DMS153 (cell line): ENCODE measurements at regions not wholly inside any gene's neighbourhood (a gene's known extent, or its start where the extent isn't known, plus 50 kb on each side); places are given as distances from the start of the nearest gene placed in this dataset.

Source experiments
- DNase-seq: peaks from one replicate; lab custom pipeline; 2025; lab: John Stamatoyannopoulos, UW

GRCh38 chr21:28458446-28458845 is 534.2 kb downstream of the LTN1 start:
- no peak for DNase-seq

- no peak for DNase-seq
Measured at GRCh38 chr21:28455253-28455600, 537.5 kb downstream of the LTN1 start.

- DNase-seq, result no peak
Measured at GRCh38 chr21:28454564-28455252, 538.0 kb downstream of the LTN1 start.

GRCh38 chr21:28447462-28447861 is 545.2 kb downstream of the LTN1 start:
- DNase-seq, result no peak

GRCh38 chr21:28445141-28445830 is 547.4 kb downstream of the LTN1 start:
- DNase-seq, result no peak

GRCh38 chr21:28444557-28444956 is 548.1 kb downstream of the LTN1 start:
- no peak for DNase-seq

GRCh38 chr21:28444111-28444510 is 548.6 kb downstream of the LTN1 start:
- DNase-seq, result no peak

GRCh38 chr21:28442624-28443023 is 550.1 kb downstream of the LTN1 start:
- DNase-seq, result no peak

GRCh38 chr21:28442085-28442484 is 550.6 kb downstream of the LTN1 start:
- no peak for DNase-seq

- no peak for DNase-seq
Measured at GRCh38 chr21:28439788-28440187, 552.9 kb downstream of the LTN1 start.

GRCh38 chr21:28439251-28439650 is 553.4 kb downstream of the LTN1 start:
- DNase-seq, result no peak

GRCh38 chr21:28437061-28437460 is 555.6 kb downstream of the LTN1 start:
- DNase-seq, result no peak

GRCh38 chr21:28436286-28436932 is 556.3 kb downstream of the LTN1 start:
- no peak for DNase-seq

- no peak for DNase-seq
Measured at GRCh38 chr21:28431527-28432200, 561.0 kb downstream of the LTN1 start.

- no peak for DNase-seq
Measured at GRCh38 chr21:28431022-28431421, 561.7 kb downstream of the LTN1 start.

GRCh38 chr21:28429161-28429560 is 563.5 kb downstream of the LTN1 start:
- DNase-seq, result no peak

- no peak for DNase-seq
Measured at GRCh38 chr21:28427394-28428022, 565.2 kb downstream of the LTN1 start.

GRCh38 chr21:28426545-28426944 is 566.1 kb downstream of the LTN1 start:
- no peak for DNase-seq

GRCh38 chr21:28423521-28424190 is 569.0 kb downstream of the LTN1 start:
- DNase-seq, result no peak

GRCh38 chr21:28421716-28422524 is 570.8 kb downstream of the LTN1 start:
- no peak for DNase-seq

- DNase-seq, result no peak
Measured at GRCh38 chr21:28419811-28420210, 572.9 kb downstream of the LTN1 start.
